Psoas muscle (tissue), 7 donors: ENCODE measurements at regions not wholly inside any gene's neighbourhood (a gene's known extent, or its start where the extent isn't known, plus 50 kb on each side); places are given as distances from the start of the nearest gene placed in this dataset.

ENCODE experiments used
- ATAC-seq, 4 donors: fragments of 200-7000 bp; cut with Tn5 transposase; one replicate each; pipeline ENCODE4 v1.9.1; 2020; ENCODE audit warnings: moderate library complexity in 3 of 4, mild to moderate bottlenecking in 2 of 4
- DNase-seq, 2 donors: peaks; one replicate each; pipeline ENCODE4 v3.0.0-alpha.2; 2020
- H3K27ac ChIP-seq: fragments of 200-600 bp; one replicate; pipeline ENCODE4 v1.8.0; 2022
- H3K27me3 ChIP-seq, 3 donors: fragments of 200-600 bp in 1 of 3; one replicate each; pipeline versions ENCODE4 v1.6.1 to v1.8.0; 2013 to 2022; ENCODE audit warnings: low read length in 2 of 3, mild to moderate bottlenecking in 2 of 3, moderate library complexity in 1 of 3; ENCODE audit not compliant: insufficient read depth in 3 of 3
- H3K36me3 ChIP-seq, 2 donors: fragments of 200-600 bp in 1 of 2; one replicate each; pipeline versions ENCODE4 v1.6.1 to v1.8.0; 2013 to 2022; ENCODE audit warnings: low read depth in 1 of 2, mild to moderate bottlenecking in 1 of 2, moderate library complexity in 1 of 2; ENCODE audit not compliant: insufficient read depth in 1 of 2
- H3K4me1 ChIP-seq: fragments of 200-600 bp; one replicate; pipeline ENCODE4 v1.8.0; 2022
- H3K4me3 ChIP-seq: fragments of 200-600 bp; one replicate; pipeline ENCODE4 v1.8.0; 2022; ENCODE audit warnings: mild to moderate bottlenecking
- H3K9me3 ChIP-seq: fragments of 200-600 bp; one replicate; pipeline ENCODE4 v1.8.0; 2022
- WGBS, 3 donors: extraction: QIAGEN DNeasy Blood & Tissue Kit; methylation state at CpG; one replicate each; pipeline versions ENCODE4 v1.1.6 to v1.1.7; 2013; 5-methylcytosine and 5-hydroxymethylcytosine counted together
- intact Hi-C, 2 donors: fragments of 100-400 bp; cut with DNase I; formaldehyde crosslinking; loops; one replicate each; pipeline versions ENCODE4 v1.11.0 to v1.14.2; 2022
- TF ChIP-seq, protein P1 (sequence below): fragments of 200-600 bp; IDR thresholded peaks from one replicate; pipeline ENCODE4 v1.8.0; 2022; ENCODE audit warnings: antibody characterized with exemption
- donor health status: healthy with polysubstance abuse.
- donor health status: DM: no; HTN: no; CAD: no; lungs with moderate emphysema.
- donor health status: Bipolar disorder and iron deficiency.
- donor health status: healthy.
- donor health status: DM: yes; HTN: yes; CAD: no.
- donor health status: DM: no; HTN: no; CAD: no.
- donor health status: DM: yes; HTN: yes; CAD: no.

- Histone ChIP-seq H3K4me3 (no peak overlapping the region), H3K4me1 (peaks cover 7% of the 10 kb centered on the region), H3K27ac (no peak overlapping the region), H3K9me3 (no peaks in the 10 kb centered on the region), H3K27me3 (no peaks in the 10 kb centered on the region), H3K36me3 (no peaks in the 10 kb centered on the region)
- 59 to 72% (median 67%) methylated on average over 6 of the region's 6 CpGs for WGBS, 3 donors
- TF ChIP-seq, protein P1, sequence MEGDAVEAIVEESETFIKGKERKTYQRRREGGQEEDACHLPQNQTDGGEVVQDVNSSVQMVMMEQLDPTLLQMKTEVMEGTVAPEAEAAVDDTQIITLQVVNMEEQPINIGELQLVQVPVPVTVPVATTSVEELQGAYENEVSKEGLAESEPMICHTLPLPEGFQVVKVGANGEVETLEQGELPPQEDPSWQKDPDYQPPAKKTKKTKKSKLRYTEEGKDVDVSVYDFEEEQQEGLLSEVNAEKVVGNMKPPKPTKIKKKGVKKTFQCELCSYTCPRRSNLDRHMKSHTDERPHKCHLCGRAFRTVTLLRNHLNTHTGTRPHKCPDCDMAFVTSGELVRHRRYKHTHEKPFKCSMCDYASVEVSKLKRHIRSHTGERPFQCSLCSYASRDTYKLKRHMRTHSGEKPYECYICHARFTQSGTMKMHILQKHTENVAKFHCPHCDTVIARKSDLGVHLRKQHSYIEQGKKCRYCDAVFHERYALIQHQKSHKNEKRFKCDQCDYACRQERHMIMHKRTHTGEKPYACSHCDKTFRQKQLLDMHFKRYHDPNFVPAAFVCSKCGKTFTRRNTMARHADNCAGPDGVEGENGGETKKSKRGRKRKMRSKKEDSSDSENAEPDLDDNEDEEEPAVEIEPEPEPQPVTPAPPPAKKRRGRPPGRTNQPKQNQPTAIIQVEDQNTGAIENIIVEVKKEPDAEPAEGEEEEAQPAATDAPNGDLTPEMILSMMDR, result no peak
- ATAC-seq, result no peak
- intact Hi-C loops, result no loop called here
- no peak for DNase-seq
Measured at GRCh38 chr5:125117566-125117965, 371.1 kb upstream of the ZNF608 start.

GRCh38 chr5:125120012-125120411 lies 373.6 kb upstream of the ZNF608 start:
- Histone ChIP-seq H3K4me1 (peaks cover 3% of the 10 kb centered on the region), H3K36me3 (no peaks in the 10 kb centered on the region), H3K27ac (no peak overlapping the region), H3K4me3 (no peak overlapping the region), H3K9me3 (no peaks in the 10 kb centered on the region), H3K27me3 (no peaks in the 10 kb centered on the region)
- WGBS, 3 donors, result 78 to 93% (median 90%) methylated on average over 6 of the region's 6 CpGs
- DNase-seq, result no peak
- intact Hi-C loops, result no loop called here
- TF ChIP-seq, protein P1, result no peak
- ATAC-seq, result no peak

DNA sequence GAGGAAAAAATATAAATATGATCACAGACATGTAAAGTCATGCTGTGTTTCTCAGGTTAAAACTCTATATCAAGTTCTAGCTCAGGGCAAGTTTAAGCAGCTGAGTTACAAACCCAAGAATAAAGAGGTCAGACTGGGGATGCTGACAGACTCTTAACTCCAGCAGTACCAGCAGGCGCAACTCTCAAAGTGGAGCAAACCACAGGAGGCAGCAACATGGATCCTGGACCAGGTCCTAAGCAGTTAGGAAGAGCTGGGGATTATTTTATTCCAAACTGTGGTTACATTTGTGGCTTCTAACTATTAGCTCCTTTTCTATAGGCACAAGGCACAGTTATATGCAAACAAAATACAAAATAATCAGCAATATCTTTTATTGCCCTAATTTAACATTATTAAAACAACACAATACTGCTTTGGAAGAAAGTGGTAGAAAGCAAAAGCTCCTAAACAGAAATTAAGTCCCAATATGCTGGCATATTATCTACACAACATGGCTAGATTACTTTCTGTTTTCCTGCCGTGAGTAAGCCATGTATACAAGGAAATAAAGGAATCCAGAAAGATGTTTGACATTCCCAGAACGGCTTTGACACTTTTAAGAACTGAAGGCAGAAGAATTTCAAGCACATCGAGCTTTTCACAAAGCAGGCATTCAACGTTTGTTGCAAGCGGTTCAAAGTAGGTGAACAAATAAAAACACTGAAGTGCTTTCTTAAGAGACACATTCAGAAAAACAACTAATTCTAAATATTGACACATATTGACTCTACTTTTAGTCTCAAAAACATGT lies 378.8 kb upstream of the ZNF608 start:
- ATAC-seq, result no peak
- H3K4me3 ChIP-seq, result no peak overlapping the region
- intact Hi-C loops, result no loop called here
- H3K27ac ChIP-seq, result no peak overlapping the region
- H3K36me3 ChIP-seq, result no peaks in the 10 kb centered on the region
- no peak for DNase-seq
- no peaks in the 10 kb centered on the region for H3K27me3 ChIP-seq
- no peaks in the 10 kb centered on the region for H3K9me3 ChIP-seq
- TF ChIP-seq, protein P1, result no peak
- WGBS, 3 donors, result 61 to 67% (median 63%) methylated on average over 6 of the region's 6 CpGs
- no peaks in the 10 kb centered on the region for H3K4me1 ChIP-seq

DNA sequence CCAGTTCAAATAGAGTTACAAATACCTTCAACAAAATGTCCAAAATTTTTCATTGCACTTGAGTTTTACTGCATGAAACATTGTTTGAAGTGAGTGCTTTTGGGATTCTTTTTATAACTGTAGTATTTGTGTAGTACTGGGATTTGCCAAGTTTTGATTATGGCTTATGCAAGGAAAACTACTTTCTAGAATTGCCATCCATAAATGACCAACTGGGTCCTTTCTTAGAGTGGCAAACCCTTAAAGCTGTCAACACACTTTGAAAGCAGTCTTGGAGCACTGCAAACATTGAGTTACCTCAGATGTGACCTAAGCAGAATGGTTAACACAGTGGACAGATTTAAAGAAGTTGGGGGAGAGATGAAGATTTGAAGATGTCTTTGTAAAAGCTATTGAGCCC lies 379.6 kb upstream of the ZNF608 start:
- no peak overlapping the region for H3K4me3 ChIP-seq
- H3K27ac ChIP-seq, result no peak overlapping the region
- no peaks in the 10 kb centered on the region for H3K27me3 ChIP-seq
- H3K36me3 ChIP-seq, result no peaks in the 10 kb centered on the region
- TF ChIP-seq, protein P1, result no peak
- H3K9me3 ChIP-seq, result no peaks in the 10 kb centered on the region
- H3K4me1 ChIP-seq, result no peaks in the 10 kb centered on the region
- DNase-seq, result no peak
- intact Hi-C loops, result no loop called here
- no peak for ATAC-seq
